ENCODE measurements at regions not wholly inside any gene's neighbourhood (a gene's known extent, or its start where the extent isn't known, plus 50 kb on each side); places are given as distances from the start of the nearest gene placed in this dataset.

DNA sequence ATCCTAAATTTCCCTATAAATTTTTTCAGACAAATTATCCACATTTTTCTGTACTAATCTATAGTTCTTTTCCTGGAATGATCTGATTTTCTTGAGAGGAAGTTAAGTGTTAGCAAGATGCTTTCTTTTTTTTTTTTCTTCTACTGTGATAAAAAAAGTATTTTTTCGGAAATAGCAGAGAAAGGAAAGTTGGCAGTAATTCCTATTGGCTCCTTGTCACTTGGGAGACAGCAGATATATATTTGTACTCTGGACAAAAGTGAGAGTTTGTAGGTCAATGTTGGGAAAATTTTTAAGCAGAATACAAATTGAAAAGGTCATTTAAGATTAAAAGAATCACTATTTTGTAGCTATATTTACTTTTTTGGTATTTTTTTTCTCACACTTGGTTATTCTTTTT lies 635.7 kb upstream of the NRXN1 start:
- no peak for TF ChIP-seq POLR2AphosphoS5 (IDR thresholded peaks at IDR 0.05; ENCODE audit: low read depth, low read length)
- no peak for TF ChIP-seq POLR2A (IDR thresholded peaks at IDR 0.05; ENCODE audit: low read depth, low read length)
- TF ChIP-seq TAF1 (IDR thresholded peaks at IDR 0.05; ENCODE audit: low read depth, low read length), result no peak
- no peak for TF ChIP-seq POU2F2 (IDR thresholded peaks at IDR 0.05; ENCODE audit: low read depth, low read length)
- no peak for TF ChIP-seq SPI1 (IDR thresholded peaks at IDR 0.05; ENCODE audit: low read depth, low read length)
- TF ChIP-seq PAX5 (IDR thresholded peaks at IDR 0.05; ENCODE audit: insufficient read depth, low read length, severe bottlenecking), result no peak

All from GM12891 (cell line).